NB4 (cell line): ENCODE measurements at regions not wholly inside any gene's neighbourhood (a gene's known extent, or its start where the extent isn't known, plus 50 kb on each side); places are given as distances from the start of the nearest gene placed in this dataset.

Experiments
- DNase-seq: peaks from one replicate; pipeline ENCODE4 v3.0.0; 2010; ENCODE audit warnings: low read depth
- H3K4me3 ChIP-seq: one replicate; pipeline ENCODE4 v1.5.1; 2011; ENCODE audit warnings: mild to moderate bottlenecking, low read depth, low read length, moderate library complexity
- CTCF ChIP-seq: IDR thresholded peaks from one replicate; pipeline ENCODE4 v1.5.1; 2012; ENCODE audit warnings: low read depth, low read length
- MAX ChIP-seq: IDR thresholded peaks from 2 replicates; pipeline ENCODE4 v1.6.1; 2011; ENCODE audit warnings: low read depth, low read length
- MYC ChIP-seq: IDR thresholded peaks from 2 replicates; pipeline ENCODE4 v1.6.1; 2011; ENCODE audit warnings: low read depth, low read length
- POLR2A ChIP-seq: IDR thresholded peaks from 2 replicates; pipeline ENCODE4 v1.6.1; 2011; ENCODE audit warnings: mild to moderate bottlenecking; ENCODE audit not compliant: insufficient read length; ENCODE audit errors: extremely low read depth

- TF ChIP-seq POLR2A (no peak), MAX (no peak), MYC (no peak), CTCF (no peak)
- no peak for DNase-seq
- no peak overlapping the region for H3K4me3 ChIP-seq
Measured at GRCh38 chr7:155947051-155947450, 134.8 kb upstream of the SHH start.

- DNase-seq, result no peak
- H3K4me3 ChIP-seq, result no peak overlapping the region
- no peak for TF ChIP-seq CTCF
- no peak for TF ChIP-seq MAX
- no peak for TF ChIP-seq MYC
- TF ChIP-seq POLR2A, result no peak
Measured at GRCh38 chr7:155945670-155946325, 133.5 kb upstream of the SHH start.

- no peak for DNase-seq
- TF ChIP-seq CTCF (no peak), MYC (no peak), POLR2A (no peak)
- no peak overlapping the region for H3K4me3 ChIP-seq
Measured at GRCh38 chr7:155944901-155945300, 132.6 kb upstream of the SHH start.

- no peak overlapping the region for H3K4me3 ChIP-seq
- no peak for DNase-seq
- no peak for TF ChIP-seq MAX
- no peak for TF ChIP-seq POLR2A
- no peak for TF ChIP-seq CTCF
- no peak for TF ChIP-seq MYC
Measured at GRCh38 chr7:155943251-155943899, 131.1 kb upstream of the SHH start.

GRCh38 chr7:155942226-155942950 is 130.1 kb upstream of the SHH start:
- no peak overlapping the region for H3K4me3 ChIP-seq
- TF ChIP-seq MYC (no peak), MAX (no peak), CTCF (no peak), POLR2A (no peak)
- no peak for DNase-seq

GRCh38 chr7:155941688-155942087 is 129.4 kb upstream of the SHH start:
- DNase-seq, result no peak
- no peak for TF ChIP-seq CTCF
- no peak for TF ChIP-seq POLR2A
- TF ChIP-seq MAX, result no peak
- no peak for TF ChIP-seq MYC
- no peak overlapping the region for H3K4me3 ChIP-seq
